Caco-2 (cell line): ENCODE measurements at regions not wholly inside any gene's neighbourhood (a gene's known extent, or its start where the extent isn't known, plus 50 kb on each side); places are given as distances from the start of the nearest gene placed in this dataset.

Source experiments
- BruUV-seq: library from RNA; stranded (reverse); fragments of 400-500 nt; replicated peaks from 2 replicates; lab custom pipeline; 2021; lab: Mats Ljungman, UMichigan
- CTCF ChIA-PET: fragments of 300-600 bp; sonication (Branson Sonifier 250); formaldehyde crosslinking; loops from one replicate; lab custom pipeline; 2022; ENCODE audit warnings: antibody characterized with exemption; lab: Charles Lee
- POLR2A ChIA-PET: fragments of 300-600 bp; sonication (Branson Sonifier 250); formaldehyde crosslinking; loops from one replicate; lab custom pipeline; 2022; ENCODE audit warnings: antibody characterized with exemption; lab: Charles Lee
- DNase-seq, 2 experiments: peaks; one replicate each; pipeline versions ENCODE4 v3.0.0 to v3.0.0-alpha.2; 2020 to 2022
- H3K27me3 ChIP-seq: replicated peaks from 2 replicates; pipeline ENCODE4 v1.6.0; 2011; ENCODE audit warnings: low read length; ENCODE audit not compliant: control insufficient read depth, insufficient read depth
- H3K36me3 ChIP-seq: 2 replicates; pipeline ENCODE4 v1.5.1; 2011; ENCODE audit warnings: low read length; ENCODE audit not compliant: control insufficient read depth, insufficient read depth
- H3K4me1 ChIP-seq: fragments of 250-450 bp; sonication (Bioruptor Pico); 2 replicates; pipeline ENCODE4 v1.5.1; 2020; ENCODE audit warnings: mild to moderate bottlenecking
- H3K4me3 ChIP-seq: 2 replicates; pipeline ENCODE4 v1.5.1; 2011; ENCODE audit warnings: low read depth, mild to moderate bottlenecking, control low read depth, low read length
- H3K9me3 ChIP-seq: fragments of 250-450 bp; sonication (Bioruptor Pico); 2 replicates; pipeline ENCODE4 v1.5.1; 2020; ENCODE audit warnings: mild to moderate bottlenecking, moderate library complexity
- H3K27ac Mint-ChIP-seq: one replicate; pipeline ENCODE4 v1.8.0; 2022; ENCODE audit warnings: mixed read lengths; ENCODE audit not compliant: unreplicated experiment
- H3K27me3 Mint-ChIP-seq: one replicate; pipeline ENCODE4 v1.8.0; 2022; ENCODE audit warnings: mixed read lengths; ENCODE audit not compliant: insufficient read depth, unreplicated experiment
- H3K36me3 Mint-ChIP-seq: one replicate; pipeline ENCODE4 v1.8.0; 2022; ENCODE audit warnings: mild to moderate bottlenecking, mixed read lengths; ENCODE audit not compliant: insufficient read depth, unreplicated experiment
- H3K4me1 Mint-ChIP-seq: one replicate; pipeline ENCODE4 v1.8.0; 2022; ENCODE audit warnings: low read depth, mixed read lengths; ENCODE audit not compliant: unreplicated experiment
- H3K4me3 Mint-ChIP-seq: one replicate; pipeline ENCODE4 v1.8.0; 2022; ENCODE audit warnings: mild to moderate bottlenecking, moderate library complexity, mixed read lengths; ENCODE audit not compliant: unreplicated experiment
- H3K9me3 Mint-ChIP-seq: one replicate; pipeline ENCODE4 v1.8.0; 2022; ENCODE audit warnings: mixed read lengths; ENCODE audit not compliant: unreplicated experiment
- intact Hi-C: fragments of 100-400 bp; cut with micrococcal nuclease; formaldehyde crosslinking; loops from one replicate; pipeline ENCODE4 v1.10.0; 2022; ENCODE audit not compliant: unreplicated experiment
- TF ChIP-seq, protein P1 (sequence below), 2 experiments: fragments of 200-600 bp in 1 of 2; IDR thresholded peaks; 1 replicate in 1 of 2; 2 replicates in 1 of 2; pipeline versions ENCODE4 v1.5.1 to v1.8.0; 2011 to 2022; ENCODE audit warnings: antibody characterized with exemption in 1 of 2, control low read depth in 1 of 2, inconsistent platforms in 1 of 2, low read depth in 1 of 2, low read length in 1 of 2, mild to moderate bottlenecking in 1 of 2, moderate library complexity in 1 of 2; ENCODE audit not compliant: insufficient read depth in 1 of 2, severe bottlenecking in 1 of 2, unreplicated experiment in 1 of 2

DNA sequence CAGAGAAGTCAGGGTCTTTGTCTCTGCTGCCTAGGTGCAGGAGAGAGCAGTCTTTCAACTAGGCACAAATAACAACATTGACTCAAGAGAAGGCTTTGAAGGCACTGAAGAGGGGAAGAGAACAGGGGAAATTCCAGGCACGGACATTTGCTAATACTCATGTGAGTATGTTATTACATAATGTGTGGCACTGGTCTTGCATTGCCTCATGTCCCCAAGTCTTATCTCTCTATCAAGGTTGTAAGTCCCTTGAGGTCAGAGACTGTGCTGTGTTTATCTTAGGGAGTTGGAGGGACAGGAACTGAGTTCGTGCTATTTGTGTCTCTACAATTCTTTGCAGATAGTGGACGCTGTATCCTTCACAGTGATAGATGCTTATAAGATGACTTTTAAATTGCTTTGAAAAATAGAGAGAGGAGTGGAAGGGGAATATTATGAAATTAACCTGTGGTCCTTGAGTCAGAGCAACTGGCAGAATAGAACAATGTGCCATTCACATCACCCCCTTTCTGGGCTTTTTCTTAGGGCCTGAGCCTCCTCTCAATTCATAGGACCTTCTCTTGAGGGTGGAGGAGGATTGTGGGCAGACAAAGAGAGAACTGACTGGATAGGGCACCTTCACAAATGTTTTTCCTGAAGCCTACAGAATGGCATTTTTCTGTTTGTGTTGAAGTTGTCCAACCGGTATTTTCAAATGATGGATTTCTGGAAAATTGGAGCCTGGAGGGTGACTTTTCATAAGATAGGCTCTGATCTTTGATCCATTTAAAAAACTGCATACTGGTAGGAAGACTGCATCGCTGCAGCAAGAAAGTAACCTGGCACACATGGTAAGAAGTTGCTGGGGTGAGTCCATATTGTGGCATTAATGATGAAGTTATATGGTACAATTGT lies 96.6 kb upstream of the CXCR4 start:
- 0 out of 2 replicates have a peak, but pooled peaks cover 7% of the 10 kb centered on the region for H3K4me1 ChIP-seq
- intact Hi-C loops = no loop called here
- DNase-seq = no peak
- Mint-ChIP-seq H3K36me3 (no peaks in the 10 kb centered on the region), H3K4me1 (peaks cover 15% of the 10 kb centered on the region), H3K27ac (no peak overlapping the region), H3K4me3 (no peak overlapping the region), H3K9me3 (peaks cover 10% of the 10 kb centered on the region), H3K27me3 (no peaks in the 10 kb centered on the region)
- POLR2A ChIA-PET = no interaction called here
- peaks cover 3% of the 10 kb centered on the region; the same call in 1 of the 2 replicates for H3K9me3 ChIP-seq
- no peak overlapping the region for H3K4me3 ChIP-seq
- no peaks in the 10 kb centered on the region for H3K36me3 ChIP-seq
- H3K27me3 ChIP-seq = no peaks in the 10 kb centered on the region
- CTCF ChIA-PET = no interaction called here
- TF ChIP-seq, protein P1, sequence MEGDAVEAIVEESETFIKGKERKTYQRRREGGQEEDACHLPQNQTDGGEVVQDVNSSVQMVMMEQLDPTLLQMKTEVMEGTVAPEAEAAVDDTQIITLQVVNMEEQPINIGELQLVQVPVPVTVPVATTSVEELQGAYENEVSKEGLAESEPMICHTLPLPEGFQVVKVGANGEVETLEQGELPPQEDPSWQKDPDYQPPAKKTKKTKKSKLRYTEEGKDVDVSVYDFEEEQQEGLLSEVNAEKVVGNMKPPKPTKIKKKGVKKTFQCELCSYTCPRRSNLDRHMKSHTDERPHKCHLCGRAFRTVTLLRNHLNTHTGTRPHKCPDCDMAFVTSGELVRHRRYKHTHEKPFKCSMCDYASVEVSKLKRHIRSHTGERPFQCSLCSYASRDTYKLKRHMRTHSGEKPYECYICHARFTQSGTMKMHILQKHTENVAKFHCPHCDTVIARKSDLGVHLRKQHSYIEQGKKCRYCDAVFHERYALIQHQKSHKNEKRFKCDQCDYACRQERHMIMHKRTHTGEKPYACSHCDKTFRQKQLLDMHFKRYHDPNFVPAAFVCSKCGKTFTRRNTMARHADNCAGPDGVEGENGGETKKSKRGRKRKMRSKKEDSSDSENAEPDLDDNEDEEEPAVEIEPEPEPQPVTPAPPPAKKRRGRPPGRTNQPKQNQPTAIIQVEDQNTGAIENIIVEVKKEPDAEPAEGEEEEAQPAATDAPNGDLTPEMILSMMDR (IDR thresholded peaks at IDR 0.05; ENCODE audit: insufficient read depth in 1 of 2, low read depth in 1 of 2, low read length in 1 of 2, severe bottlenecking in 1 of 2, unreplicated experiment in 1 of 2) = no peak
- BruUV-seq = no TSS peak

DNA sequence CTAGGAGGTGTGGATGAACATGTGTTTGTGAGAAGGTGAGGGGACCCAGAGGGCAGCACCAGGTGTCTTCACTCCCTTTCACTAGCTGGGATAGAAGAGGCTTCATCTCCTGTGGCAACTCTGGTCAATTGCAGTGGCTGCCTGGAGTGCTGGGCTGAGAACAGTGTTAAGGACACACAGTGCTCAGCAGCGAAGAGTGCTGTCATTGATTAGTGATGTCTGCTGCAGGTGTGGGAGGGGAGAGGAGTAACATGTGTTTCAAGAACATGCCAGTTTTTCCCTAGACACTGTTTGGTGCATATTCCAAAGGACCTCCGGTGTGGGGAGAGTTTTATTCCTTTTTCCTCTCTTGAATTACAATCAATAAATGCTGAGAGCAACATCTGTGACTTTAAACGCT lies 95.9 kb upstream of the CXCR4 start:
- Mint-ChIP-seq H3K4me1 (peaks cover 15% of the 10 kb centered on the region), H3K27ac (no peak overlapping the region), H3K27me3 (no peaks in the 10 kb centered on the region), H3K9me3 (peaks cover 10% of the 10 kb centered on the region), H3K4me3 (no peak overlapping the region), H3K36me3 (no peaks in the 10 kb centered on the region)
- TF ChIP-seq, protein P1 (IDR thresholded peaks at IDR 0.05; ENCODE audit: insufficient read depth in 1 of 2, low read depth in 1 of 2, low read length in 1 of 2, severe bottlenecking in 1 of 2, unreplicated experiment in 1 of 2) = no peak
- H3K9me3 ChIP-seq = peaks cover 3% of the 10 kb centered on the region; the same call in 1 of the 2 replicates
- no TSS peak for BruUV-seq
- H3K27me3 ChIP-seq = no peaks in the 10 kb centered on the region
- H3K4me1 ChIP-seq = 0 out of 2 replicates have a peak, but pooled peaks cover 13% of the 10 kb centered on the region
- intact Hi-C loops = no loop called here
- POLR2A ChIA-PET = no interaction called here
- CTCF ChIA-PET = no interaction called here
- no peak for DNase-seq
- H3K36me3 ChIP-seq = no peaks in the 10 kb centered on the region
- no peak overlapping the region for H3K4me3 ChIP-seq

DNA sequence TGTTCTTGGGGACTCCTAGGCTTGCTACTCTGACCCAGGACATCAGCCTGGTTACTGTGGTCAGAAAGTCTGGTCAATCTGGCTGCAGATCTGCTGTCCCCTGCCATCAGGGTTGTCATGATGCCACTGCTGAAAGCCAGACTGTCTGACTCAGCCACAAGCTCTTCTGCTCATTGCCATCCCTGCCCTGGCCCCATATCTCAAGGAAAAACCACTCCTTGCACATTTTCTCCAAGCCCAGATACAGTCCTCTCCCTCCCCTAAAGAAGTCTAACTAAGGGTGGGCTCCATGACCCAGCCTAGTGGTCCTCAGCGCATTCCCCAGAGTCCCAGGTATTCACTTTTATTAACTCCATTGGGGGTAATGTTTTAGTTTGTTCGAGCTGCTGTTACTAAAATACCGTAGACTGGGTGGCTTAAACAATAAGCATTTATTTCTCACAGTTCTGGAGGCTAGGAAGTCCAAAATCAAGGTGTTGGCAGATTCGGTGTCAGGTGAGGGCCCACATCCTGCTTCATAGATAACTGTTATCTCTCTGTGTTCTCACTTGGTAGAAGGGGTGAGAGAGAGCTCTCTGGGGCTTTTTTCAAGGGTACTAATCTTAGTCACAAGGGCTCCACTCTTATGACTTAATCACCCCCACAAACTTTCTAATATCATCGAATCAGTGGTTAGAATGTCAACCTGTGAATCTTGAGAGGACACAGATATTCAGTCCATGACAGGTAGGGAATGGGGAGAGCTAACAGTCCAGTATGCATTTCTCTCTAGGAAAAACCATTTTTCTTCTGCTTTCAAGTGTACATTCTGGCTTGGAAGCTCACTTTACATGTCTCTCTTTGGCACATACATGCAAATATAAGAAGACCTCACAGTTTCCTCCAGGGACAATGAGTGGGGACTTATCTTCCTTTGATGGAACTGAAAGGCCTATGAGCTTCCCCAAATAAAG lies 94.8 kb upstream of the CXCR4 start:
- TF ChIP-seq, protein P1 (IDR thresholded peaks at IDR 0.05; ENCODE audit: insufficient read depth in 1 of 2, low read depth in 1 of 2, low read length in 1 of 2, severe bottlenecking in 1 of 2, unreplicated experiment in 1 of 2) = no peak
- peaks cover 10% of the 10 kb centered on the region for H3K9me3 Mint-ChIP-seq
- POLR2A ChIA-PET = no interaction called here
- H3K36me3 Mint-ChIP-seq = no peaks in the 10 kb centered on the region
- intact Hi-C loops = no loop called here
- Histone ChIP-seq H3K9me3 (peaks cover 3% of the 10 kb centered on the region; the same call in 1 of the 2 replicates), H3K36me3 (no peaks in the 10 kb centered on the region), H3K4me1 (0 out of 2 replicates have a peak, but pooled peaks cover 13% of the 10 kb centered on the region), H3K27me3 (no peaks in the 10 kb centered on the region), H3K4me3 (no peak overlapping the region)
- H3K4me3 Mint-ChIP-seq = no peak overlapping the region
- peaks cover 15% of the 10 kb centered on the region for H3K4me1 Mint-ChIP-seq
- H3K27me3 Mint-ChIP-seq = no peaks in the 10 kb centered on the region
- no peak for DNase-seq
- CTCF ChIA-PET = no interaction called here
- BruUV-seq = no TSS peak
- H3K27ac Mint-ChIP-seq = no peak overlapping the region
